ENCODE measurements at regions not wholly inside any gene's neighbourhood (a gene's known extent, or its start where the extent isn't known, plus 50 kb on each side); places are given as distances from the start of the nearest gene placed in this dataset.

DNA sequence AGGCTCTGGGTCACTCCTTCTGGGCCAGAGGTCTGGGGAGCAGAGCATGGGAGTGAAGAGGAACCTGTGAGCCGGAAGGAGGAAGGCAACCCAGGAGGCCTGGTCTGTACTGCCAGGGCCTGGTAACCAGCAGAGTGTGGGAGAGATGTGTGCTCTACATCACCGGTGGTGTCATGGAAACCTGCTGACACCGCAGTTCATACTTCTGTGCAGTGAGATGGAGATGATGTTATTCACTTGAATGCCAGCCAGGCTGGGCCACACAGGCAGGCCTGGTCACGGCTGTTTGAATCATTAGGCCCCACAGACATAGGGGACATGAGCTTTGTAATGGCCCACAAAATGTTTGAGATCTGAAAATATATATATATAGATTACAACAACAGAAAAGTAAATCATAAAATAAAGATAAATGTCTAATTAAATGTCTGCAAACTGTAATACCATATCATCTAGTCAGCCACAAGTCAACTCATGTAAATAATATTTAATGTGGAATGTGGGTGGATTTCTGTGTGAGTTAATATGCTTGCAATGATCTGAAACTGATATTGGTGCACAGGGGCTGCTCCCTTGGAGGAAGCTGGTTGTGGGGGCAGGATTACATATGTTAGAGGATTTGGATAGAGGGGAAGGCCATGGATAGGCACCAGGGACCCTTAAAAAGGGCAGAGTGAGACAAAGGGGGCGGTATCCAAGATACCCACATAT, 108.5 kb upstream of the PFN2 start:
- Histone ChIP-seq H3K4me2 (ENCODE audit: low read length) (no peak overlapping the region), H3K27me3 (ENCODE audit: insufficient read depth, low read length, poor library complexity) (no peaks in the 10 kb centered on the region), H3K27ac (ENCODE audit: low read depth, low read length) (no peak overlapping the region), H3K4ac (ENCODE audit: low read depth, low read length) (no peak overlapping the region), H3K79me2 (ENCODE audit: control insufficient read depth, insufficient read depth, low read length) (no peaks in the 10 kb centered on the region), H3K56ac (ENCODE audit: low read length) (no peak overlapping the region), H4K5ac (ENCODE audit: low read length) (no peak overlapping the region), H2AK5ac (ENCODE audit: low read length) (no peak overlapping the region), H3K36me3 (ENCODE audit: control insufficient read depth, insufficient read depth, low read length) (no peaks in the 10 kb centered on the region), H2BK120ac (ENCODE audit: low read depth, low read length) (no peak overlapping the region), H4K8ac (ENCODE audit: low read depth, low read length) (no peak overlapping the region), H3K4me1 (ENCODE audit: control insufficient read depth, low read depth, low read length) (no peaks in the 10 kb centered on the region), H2BK5ac (ENCODE audit: low read length) (no peak overlapping the region), H3K4me3 (ENCODE audit: low read length) (no peak overlapping the region), H3K23ac (ENCODE audit: low read length) (no peak overlapping the region), H3K79me1 (ENCODE audit: low read length) (no peaks in the 10 kb centered on the region), H2BK15ac (replicated peaks; ENCODE audit: low read depth) (no peak overlapping the region), H3K18ac (ENCODE audit: low read length) (no peak overlapping the region), H3K9ac (ENCODE audit: low read length) (no peak overlapping the region)
- WGBS (ENCODE audit: extremely low coverage, insufficient coverage, low lambda C conversion rate) = no CpG with 5 or more reads among the region's 5 CpGs
- no peak for DNase-seq

DNA sequence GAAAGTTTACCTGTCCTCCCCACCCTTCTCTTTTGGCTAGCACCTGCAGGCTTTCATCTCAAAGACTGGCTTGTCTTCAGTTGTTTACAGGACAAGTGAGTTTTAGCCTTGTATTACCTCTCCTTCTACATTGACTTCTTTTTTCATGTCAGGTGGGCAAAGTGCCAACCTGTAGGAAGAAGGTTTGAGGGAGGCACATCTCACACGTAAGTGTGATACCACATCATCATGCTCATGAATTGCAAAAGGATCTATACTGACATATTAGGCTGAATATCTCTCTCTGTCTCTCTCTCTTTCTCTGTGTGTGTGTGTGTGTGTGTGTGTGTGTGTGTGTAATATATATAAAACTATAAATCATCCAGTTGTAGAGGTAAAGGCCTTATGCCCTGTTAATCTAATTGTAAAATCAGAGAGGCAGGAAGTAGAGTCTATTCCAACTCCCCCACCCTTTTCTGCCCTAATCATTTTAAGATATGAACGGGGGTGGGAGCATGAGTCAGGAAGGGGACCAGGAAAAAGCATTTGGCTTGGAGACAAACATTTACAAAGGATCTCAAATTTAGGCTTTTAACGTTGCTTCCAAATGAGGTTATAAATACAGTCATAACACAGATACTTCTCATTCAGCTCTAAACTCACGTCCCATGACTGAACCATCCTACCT, 107.0 kb upstream of the PFN2 start:
- Histone ChIP-seq H2BK15ac (replicated peaks; ENCODE audit: low read depth) (no peak overlapping the region), H3K4ac (ENCODE audit: low read depth, low read length) (no peak overlapping the region), H2BK5ac (ENCODE audit: low read length) (no peak overlapping the region), H4K8ac (ENCODE audit: low read depth, low read length) (no peak overlapping the region), H3K79me2 (ENCODE audit: control insufficient read depth, insufficient read depth, low read length) (no peaks in the 10 kb centered on the region), H3K4me1 (ENCODE audit: control insufficient read depth, low read depth, low read length) (peaks cover 1% of the 10 kb centered on the region), H3K27ac (ENCODE audit: low read depth, low read length) (no peak overlapping the region), H3K36me3 (ENCODE audit: control insufficient read depth, insufficient read depth, low read length) (no peaks in the 10 kb centered on the region), H2BK120ac (ENCODE audit: low read depth, low read length) (no peak overlapping the region), H3K18ac (ENCODE audit: low read length) (no peak overlapping the region), H3K56ac (ENCODE audit: low read length) (no peak overlapping the region), H3K23ac (ENCODE audit: low read length) (no peak overlapping the region), H2AK5ac (ENCODE audit: low read length) (no peak overlapping the region), H3K9ac (ENCODE audit: low read length) (no peak overlapping the region), H3K4me3 (ENCODE audit: low read length) (no peak overlapping the region), H4K5ac (ENCODE audit: low read length) (no peak overlapping the region), H3K79me1 (ENCODE audit: low read length) (no peaks in the 10 kb centered on the region), H3K27me3 (ENCODE audit: insufficient read depth, low read length, poor library complexity) (no peaks in the 10 kb centered on the region), H3K4me2 (ENCODE audit: low read length) (no peak overlapping the region)
- no CpG with 5 or more reads among the region's 4 CpGs for WGBS (ENCODE audit: extremely low coverage, insufficient coverage, low lambda C conversion rate)
- DNase-seq = no peak

DNA sequence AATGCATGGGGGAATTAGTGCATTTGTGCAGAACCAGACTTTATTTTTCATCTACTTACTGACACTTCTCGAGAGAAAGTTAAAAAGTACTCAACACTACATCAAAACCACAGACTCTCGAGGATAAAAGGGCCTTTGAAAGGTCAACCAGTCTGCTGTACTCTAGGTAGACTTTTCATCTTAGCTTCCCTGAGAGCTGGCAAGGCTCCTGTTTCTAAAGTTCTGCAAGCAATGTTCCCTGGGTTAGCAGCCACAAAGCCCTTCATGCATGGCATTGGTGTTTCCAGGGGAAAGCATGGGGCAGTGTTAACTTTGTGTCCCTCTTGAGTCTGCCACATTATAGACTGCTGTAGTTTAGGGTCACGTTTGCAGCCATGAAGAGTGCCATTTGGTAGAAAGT, 106.4 kb upstream of the PFN2 start:
- Histone ChIP-seq H2BK15ac (replicated peaks; ENCODE audit: low read depth) (no peak overlapping the region), H4K8ac (ENCODE audit: low read depth, low read length) (no peak overlapping the region), H3K56ac (ENCODE audit: low read length) (no peak overlapping the region), H2BK120ac (ENCODE audit: low read depth, low read length) (no peak overlapping the region), H3K27ac (ENCODE audit: low read depth, low read length) (no peak overlapping the region), H3K36me3 (ENCODE audit: control insufficient read depth, insufficient read depth, low read length) (no peaks in the 10 kb centered on the region), H3K23ac (ENCODE audit: low read length) (no peak overlapping the region), H3K4me1 (ENCODE audit: control insufficient read depth, low read depth, low read length) (peaks cover 1% of the 10 kb centered on the region), H3K4ac (ENCODE audit: low read depth, low read length) (no peak overlapping the region), H4K5ac (ENCODE audit: low read length) (no peak overlapping the region), H2AK5ac (ENCODE audit: low read length) (no peak overlapping the region), H2BK5ac (ENCODE audit: low read length) (no peak overlapping the region), H3K9ac (ENCODE audit: low read length) (no peak overlapping the region), H3K4me2 (ENCODE audit: low read length) (no peak overlapping the region), H3K79me1 (ENCODE audit: low read length) (no peaks in the 10 kb centered on the region), H3K4me3 (ENCODE audit: low read length) (no peak overlapping the region), H3K27me3 (ENCODE audit: insufficient read depth, low read length, poor library complexity) (no peaks in the 10 kb centered on the region), H3K79me2 (ENCODE audit: control insufficient read depth, insufficient read depth, low read length) (no peaks in the 10 kb centered on the region), H3K18ac (ENCODE audit: low read length) (no peak overlapping the region)
- no peak for DNase-seq
- WGBS (ENCODE audit: extremely low coverage, insufficient coverage, low lambda C conversion rate) = no CpG with 5 or more reads among the region's 3 CpGs

DNA sequence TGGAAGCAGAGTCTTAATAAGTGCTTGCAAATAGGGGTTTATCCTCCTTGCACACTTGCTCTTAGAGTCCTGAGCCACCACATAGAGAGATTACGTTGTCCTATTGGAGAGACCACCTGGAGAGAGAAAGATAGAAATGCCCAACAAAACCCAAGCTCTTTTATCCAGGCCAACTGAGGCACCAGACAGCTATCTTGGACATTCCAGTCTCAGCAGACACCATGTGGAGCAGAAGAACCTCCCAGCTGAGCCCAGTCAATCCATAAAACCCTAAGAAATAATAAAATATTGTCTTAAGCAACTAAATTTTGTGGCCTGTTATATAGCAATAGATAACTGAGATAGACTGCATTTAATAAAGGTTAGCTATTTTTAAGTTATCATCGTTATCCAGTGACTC, 105.7 kb upstream of the PFN2 start:
- H3K23ac ChIP-seq (ENCODE audit: low read length) = no peak overlapping the region
- no peak overlapping the region for H3K27ac ChIP-seq (ENCODE audit: low read depth, low read length)
- no peak overlapping the region for H3K4me3 ChIP-seq (ENCODE audit: low read length)
- H2BK5ac ChIP-seq (ENCODE audit: low read length) = no peak overlapping the region
- H2AK5ac ChIP-seq (ENCODE audit: low read length) = no peak overlapping the region
- H4K5ac ChIP-seq (ENCODE audit: low read length) = no peak overlapping the region
- no peak overlapping the region for H3K4me2 ChIP-seq (ENCODE audit: low read length)
- no peaks in the 10 kb centered on the region for H3K79me2 ChIP-seq (ENCODE audit: control insufficient read depth, insufficient read depth, low read length)
- DNase-seq = no peak
- no peak overlapping the region for H3K4ac ChIP-seq (ENCODE audit: low read depth, low read length)
- no peaks in the 10 kb centered on the region for H3K79me1 ChIP-seq (ENCODE audit: low read length)
- no peak overlapping the region for H3K9ac ChIP-seq (ENCODE audit: low read length)
- no peak overlapping the region for H3K56ac ChIP-seq (ENCODE audit: low read length)
- H2BK15ac ChIP-seq (replicated peaks; ENCODE audit: low read depth) = no peak overlapping the region
- H3K36me3 ChIP-seq (ENCODE audit: control insufficient read depth, insufficient read depth, low read length) = no peaks in the 10 kb centered on the region
- no peak overlapping the region for H4K8ac ChIP-seq (ENCODE audit: low read depth, low read length)
- no peaks in the 10 kb centered on the region for H3K27me3 ChIP-seq (ENCODE audit: insufficient read depth, low read length, poor library complexity)
- H2BK120ac ChIP-seq (ENCODE audit: low read depth, low read length) = no peak overlapping the region
- H3K4me1 ChIP-seq (ENCODE audit: control insufficient read depth, low read depth, low read length) = peaks cover 1% of the 10 kb centered on the region
- WGBS (ENCODE audit: extremely low coverage, insufficient coverage, low lambda C conversion rate) = no CpG with 5 or more reads among the region's 2 CpGs
- H3K18ac ChIP-seq (ENCODE audit: low read length) = no peak overlapping the region

DNA sequence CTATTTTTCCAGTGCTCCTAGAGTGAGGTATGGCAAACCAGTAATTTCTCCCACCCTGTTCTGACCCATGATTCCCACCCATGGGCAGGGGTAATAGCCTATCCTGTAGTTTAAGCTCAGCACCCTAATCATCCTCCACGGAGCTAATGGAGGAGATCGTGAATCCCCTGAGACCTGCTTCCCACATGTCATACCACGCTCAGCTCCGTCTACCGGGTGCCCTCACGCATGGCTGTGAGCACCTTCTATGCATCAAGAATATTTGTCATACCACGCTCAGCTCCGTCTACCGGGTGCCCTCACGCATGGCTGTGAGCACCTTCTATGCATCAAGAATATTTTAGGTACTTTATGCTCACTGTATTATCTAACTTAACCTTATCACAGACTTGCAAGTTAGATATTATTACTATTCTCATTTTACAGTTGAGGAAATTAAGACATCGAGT, 104.7 kb upstream of the PFN2 start:
- Histone ChIP-seq H2AK5ac (ENCODE audit: low read length) (no peak overlapping the region), H2BK5ac (ENCODE audit: low read length) (no peak overlapping the region), H2BK120ac (ENCODE audit: low read depth, low read length) (no peak overlapping the region), H3K4ac (ENCODE audit: low read depth, low read length) (no peak overlapping the region), H3K79me2 (ENCODE audit: control insufficient read depth, insufficient read depth, low read length) (no peaks in the 10 kb centered on the region), H3K27ac (ENCODE audit: low read depth, low read length) (no peak overlapping the region), H4K5ac (ENCODE audit: low read length) (no peak overlapping the region), H2BK15ac (replicated peaks; ENCODE audit: low read depth) (no peak overlapping the region), H3K9ac (ENCODE audit: low read length) (no peak overlapping the region), H3K79me1 (ENCODE audit: low read length) (no peaks in the 10 kb centered on the region), H3K18ac (ENCODE audit: low read length) (no peak overlapping the region), H3K4me1 (ENCODE audit: control insufficient read depth, low read depth, low read length) (peaks cover 1% of the 10 kb centered on the region), H4K8ac (ENCODE audit: low read depth, low read length) (no peak overlapping the region), H3K36me3 (ENCODE audit: control insufficient read depth, insufficient read depth, low read length) (no peaks in the 10 kb centered on the region), H3K56ac (ENCODE audit: low read length) (no peak overlapping the region), H3K27me3 (ENCODE audit: insufficient read depth, low read length, poor library complexity) (no peaks in the 10 kb centered on the region), H3K4me3 (ENCODE audit: low read length) (no peak overlapping the region), H3K4me2 (ENCODE audit: low read length) (no peak overlapping the region), H3K23ac (ENCODE audit: low read length) (no peak overlapping the region)
- no peak for DNase-seq
- no CpG with 5 or more reads among the region's 11 CpGs for WGBS (ENCODE audit: extremely low coverage, insufficient coverage, low lambda C conversion rate)

All from mesendoderm (in vitro differentiated cells).